ENCODE measurements at regions not wholly inside any gene's neighbourhood (a gene's known extent, or its start where the extent isn't known, plus 50 kb on each side); places are given as distances from the start of the nearest gene placed in this dataset.

- Mint-ChIP-seq H3K9me3 (peaks cover 4% of the 10 kb centered on the region), H3K27me3 (ENCODE audit: insufficient read depth, low read depth) (peaks cover 10% of the 10 kb centered on the region), H3K4me1 (no peaks in the 10 kb centered on the region), H3K36me3 (no peaks in the 10 kb centered on the region), H3K4me3 (no peak overlapping the region), H3K27ac (no peak overlapping the region)
- Histone ChIP-seq H3K9me3 (ENCODE audit: low read depth) (no peaks in the 10 kb centered on the region), H3K9ac (no peak overlapping the region), H3K27me3 (no peaks in the 10 kb centered on the region), H4K20me1 (ENCODE audit: low read depth) (no peaks in the 10 kb centered on the region), H3K4me3 (no peak overlapping the region), H3K4me2 (no peak overlapping the region), H3F3A (ENCODE audit: low read depth) (no peaks in the 10 kb centered on the region), H3K36me3 (no peaks in the 10 kb centered on the region), H3K79me2 (ENCODE audit: low read depth) (no peaks in the 10 kb centered on the region), H3K27ac (no peak overlapping the region), H2AFZ (replicated peaks) (no peak overlapping the region), H3K4me1 (no peaks in the 10 kb centered on the region)
- no peak for DNase-seq (ENCODE audit: low spot score)
- TF ChIP-seq CTCF (IDR thresholded peaks at IDR 0.05) (no peak), EZH2phosphoT487 (IDR thresholded peaks at IDR 0.05) (no peak), EZH2 (IDR thresholded peaks at IDR 0.05) (no peak)
Observed at GRCh38 chr7:47190462-47190861, 391.4 kb downstream of the TNS3 start.

- Histone ChIP-seq H3K9me3 (ENCODE audit: low read depth) (no peaks in the 10 kb centered on the region), H3K9ac (no peak overlapping the region), H3K4me3 (no peak overlapping the region), H3K36me3 (no peaks in the 10 kb centered on the region), H3K27me3 (no peaks in the 10 kb centered on the region), H3K4me1 (no peaks in the 10 kb centered on the region), H4K20me1 (ENCODE audit: low read depth) (no peaks in the 10 kb centered on the region), H3K27ac (no peak overlapping the region), H3F3A (ENCODE audit: low read depth) (no peaks in the 10 kb centered on the region), H2AFZ (replicated peaks) (no peak overlapping the region), H3K79me2 (ENCODE audit: low read depth) (no peaks in the 10 kb centered on the region), H3K4me2 (no peak overlapping the region)
- H3K27me3 Mint-ChIP-seq (ENCODE audit: insufficient read depth, low read depth), result peaks cover 10% of the 10 kb centered on the region
- peaks cover 4% of the 10 kb centered on the region for H3K9me3 Mint-ChIP-seq
- H3K4me3 Mint-ChIP-seq, result no peak overlapping the region
- H3K27ac Mint-ChIP-seq, result no peak overlapping the region
- H3K36me3 Mint-ChIP-seq, result no peaks in the 10 kb centered on the region
- DNase-seq (ENCODE audit: low spot score), result no peak
- TF ChIP-seq EZH2 (IDR thresholded peaks at IDR 0.05), result no peak
- TF ChIP-seq EZH2phosphoT487 (IDR thresholded peaks at IDR 0.05), result no peak
- TF ChIP-seq CTCF (IDR thresholded peaks at IDR 0.05), result no peak
- H3K4me1 Mint-ChIP-seq, result no peaks in the 10 kb centered on the region
Observed at GRCh38 chr7:47188653-47189315, 393.1 kb downstream of the TNS3 start.

GRCh38 chr7:47188136-47188535 is 393.8 kb downstream of the TNS3 start:
- Histone ChIP-seq H3K27ac (no peak overlapping the region), H3K4me3 (no peak overlapping the region), H4K20me1 (ENCODE audit: low read depth) (no peaks in the 10 kb centered on the region), H3K4me1 (no peaks in the 10 kb centered on the region), H3F3A (ENCODE audit: low read depth) (no peaks in the 10 kb centered on the region), H3K9ac (no peak overlapping the region), H3K36me3 (no peaks in the 10 kb centered on the region), H3K4me2 (no peak overlapping the region), H3K9me3 (ENCODE audit: low read depth) (no peaks in the 10 kb centered on the region), H3K79me2 (ENCODE audit: low read depth) (no peaks in the 10 kb centered on the region), H3K27me3 (no peaks in the 10 kb centered on the region), H2AFZ (replicated peaks) (no peak overlapping the region)
- H3K4me3 Mint-ChIP-seq, result no peak overlapping the region
- no peak for DNase-seq (ENCODE audit: low spot score)
- no peaks in the 10 kb centered on the region for H3K4me1 Mint-ChIP-seq
- TF ChIP-seq EZH2 (IDR thresholded peaks at IDR 0.05), result no peak
- TF ChIP-seq EZH2phosphoT487 (IDR thresholded peaks at IDR 0.05), result no peak
- TF ChIP-seq CTCF (IDR thresholded peaks at IDR 0.05), result no peak
- H3K36me3 Mint-ChIP-seq, result no peaks in the 10 kb centered on the region
- peaks cover 4% of the 10 kb centered on the region for H3K9me3 Mint-ChIP-seq
- H3K27ac Mint-ChIP-seq, result no peak overlapping the region
- peaks cover 10% of the 10 kb centered on the region for H3K27me3 Mint-ChIP-seq (ENCODE audit: insufficient read depth, low read depth)
